CD14-positive monocyte (primary cell): ENCODE measurements at regions not wholly inside any gene's neighbourhood (a gene's known extent, or its start where the extent isn't known, plus 50 kb on each side); places are given as distances from the start of the nearest gene placed in this dataset.

Experiments used
- DNase-seq, 3 donors: peaks; one replicate each; pipeline ENCODE4 v3.0.0-alpha.2; 2011 to 2022
- H2AFZ ChIP-seq: 2 replicates; pipeline ENCODE4 v1.6.0; 2012; ENCODE audit warnings: mild to moderate bottlenecking, low read depth, low read length, inconsistent platforms; ENCODE audit not compliant: insufficient read depth, poor library complexity, severe bottlenecking
- H3K27ac ChIP-seq, 2 donors: 1 replicate in 1 of 2; 2 replicates in 1 of 2; pipeline ENCODE4 v1.5.1; 2012 to 2013; ENCODE audit warnings: low read length in 2 of 2, control low read depth in 1 of 2, inconsistent platforms in 1 of 2, low read depth in 1 of 2, mild to moderate bottlenecking in 1 of 2
- H3K27me3 ChIP-seq, 2 donors: one replicate each; pipeline versions ENCODE4 v1.6.0 to v1.6.1; 2011 to 2013; ENCODE audit warnings: low read length in 2 of 2; ENCODE audit not compliant: control insufficient read depth in 2 of 2, insufficient read depth in 2 of 2
- H3K36me3 ChIP-seq, 2 donors: replicated peaks in 1 of 2; 1 replicate in 1 of 2; 2 replicates in 1 of 2; pipeline versions ENCODE4 v1.5.1 to v1.6.1; 2012 to 2013; ENCODE audit warnings: low read length in 2 of 2, control low read depth in 1 of 2, inconsistent platforms in 1 of 2, mild to moderate bottlenecking in 1 of 2; ENCODE audit not compliant: insufficient read depth in 2 of 2, control insufficient read depth in 1 of 2
- H3K4me1 ChIP-seq, 2 donors: 1 replicate in 1 of 2; 2 replicates in 1 of 2; pipeline versions ENCODE4 v1.5.1 to v1.6.1; 2012 to 2013; ENCODE audit warnings: low read length in 2 of 2, control low read depth in 1 of 2, inconsistent platforms in 1 of 2, mild to moderate bottlenecking in 1 of 2, moderate library complexity in 1 of 2; ENCODE audit not compliant: insufficient read depth in 2 of 2, control insufficient read depth in 1 of 2
- H3K4me2 ChIP-seq: replicated peaks from 2 replicates; pipeline ENCODE3; 2012; ENCODE audit warnings: low read length, moderate library complexity, mild to moderate bottlenecking; ENCODE audit not compliant: poor library complexity, severe bottlenecking; ENCODE audit errors: extremely low read depth
- H3K4me3 ChIP-seq, 3 experiments: fragments of 200-600 bp in 1 of 3; sonication (generic) in 1 of 3; replicated peaks in 1 of 3; 1 replicate in 2 of 3; 2 replicates in 1 of 3; pipeline ENCODE4 v1.5.1; 2011 to 2013; ENCODE audit warnings: low read length in 3 of 3, mild to moderate bottlenecking in 3 of 3, control low read depth in 2 of 3, low read depth in 2 of 3, inconsistent platforms in 1 of 3, moderate library complexity in 1 of 3
- H3K79me2 ChIP-seq: 2 replicates; pipeline ENCODE4 v1.6.0; 2012; ENCODE audit warnings: mild to moderate bottlenecking, control low read depth, inconsistent platforms, low read length, moderate library complexity; ENCODE audit not compliant: insufficient read depth
- H3K9ac ChIP-seq: 2 replicates; pipeline ENCODE4 v1.6.0; 2017; ENCODE audit warnings: low read length, mild to moderate bottlenecking; ENCODE audit not compliant: insufficient read depth, poor library complexity, severe bottlenecking
- H3K9me3 ChIP-seq, 2 donors: replicated peaks in 1 of 2; 1 replicate in 1 of 2; 2 replicates in 1 of 2; pipeline versions ENCODE4 v1.5.1 to v1.6.1; 2012 to 2013; ENCODE audit warnings: low read length in 2 of 2, control low read depth in 1 of 2; ENCODE audit not compliant: control insufficient read depth in 1 of 2, insufficient read depth in 1 of 2
- H4K20me1 ChIP-seq: 2 replicates; pipeline ENCODE4 v1.6.0; 2012; ENCODE audit warnings: mild to moderate bottlenecking, low read length, control low read depth, moderate library complexity; ENCODE audit not compliant: insufficient read depth
- H3K27ac Mint-ChIP-seq, 7 donors: one replicate each; pipeline ENCODE4 v1.8.0; 2020; ENCODE audit warnings: mild to moderate bottlenecking in 7 of 7, mixed read lengths in 7 of 7, moderate library complexity in 6 of 7, inconsistent platforms in 2 of 7
- H3K27me3 Mint-ChIP-seq, 3 donors: one replicate each; pipeline ENCODE4 v1.8.0; 2021 to 2022; ENCODE audit warnings: low read depth in 3 of 3, mild to moderate bottlenecking in 3 of 3, mixed read lengths in 3 of 3, moderate library complexity in 3 of 3, inconsistent platforms in 1 of 3
- H3K36me3 Mint-ChIP-seq, 2 donors: one replicate each; pipeline ENCODE4 v1.8.0; 2020; ENCODE audit warnings: mixed read lengths in 2 of 2, inconsistent platforms in 1 of 2, mild to moderate bottlenecking in 1 of 2
- H3K4me1 Mint-ChIP-seq: one replicate; pipeline ENCODE4 v1.8.0; 2020; ENCODE audit warnings: mild to moderate bottlenecking, mixed read lengths
- H3K4me3 Mint-ChIP-seq, 2 donors: one replicate each; pipeline ENCODE4 v1.8.0; 2020; ENCODE audit warnings: mild to moderate bottlenecking in 2 of 2, mixed read lengths in 2 of 2, moderate library complexity in 1 of 2
- H3K9me3 Mint-ChIP-seq, 7 donors: one replicate each; pipeline ENCODE4 v1.8.0; 2020 to 2022; ENCODE audit warnings: mixed read lengths in 7 of 7, mild to moderate bottlenecking in 6 of 7, moderate library complexity in 6 of 7, inconsistent platforms in 2 of 7
- CTCF ChIP-seq: fragments of 200-600 bp; IDR thresholded peaks from one replicate; pipeline ENCODE4 v1.8.0; 2022; ENCODE audit warnings: antibody characterized with exemption, mild to moderate bottlenecking
- WGBS: methylation state at CpG from one replicate; pipeline ENCODE4 v1.1.5; 2013; ENCODE audit warnings: missing lambda C conversion rate; ENCODE audit not compliant: insufficient coverage; 5-methylcytosine and 5-hydroxymethylcytosine counted together
- intact Hi-C, 2 donors: fragments of 100-400 bp; cut with micrococcal nuclease; formaldehyde crosslinking; loops; one replicate each; pipeline versions ENCODE4 v1.15.0 to v1.15.1; 2023

GRCh38 chr1:82181846-82182245, 381.1 kb downstream of the ADGRL2 start:
- Mint-ChIP-seq H3K27ac (no peak overlapping the region), H3K27me3 (no peaks in the 10 kb centered on the region), H3K4me1 (no peaks in the 10 kb centered on the region), H3K9me3 (peaks cover 0 to 6% (median 2%) of the 10 kb centered on the region in 7 donors), H3K36me3 (no peaks in the 10 kb centered on the region), H3K4me3 (no peak overlapping the region)
- no peaks in the 10 kb centered on the region for H4K20me1 ChIP-seq
- no peak overlapping the region for H3K9ac ChIP-seq
- H3K36me3 ChIP-seq: no peaks in the 10 kb centered on the region
- no peak overlapping the region for H2AFZ ChIP-seq
- H3K4me3 ChIP-seq: no peak overlapping the region
- H3K9me3 ChIP-seq: no peaks in the 10 kb centered on the region
- whole genome bisulfite sequencing: no CpG with 5 or more reads among the region's 1 CpG
- no peaks in the 10 kb centered on the region for H3K4me1 ChIP-seq
- no peaks in the 10 kb centered on the region for H3K79me2 ChIP-seq
- H3K27me3 ChIP-seq: no peaks in the 10 kb centered on the region
- no peak overlapping the region for H3K27ac ChIP-seq
- intact Hi-C loops: no loop called here
- no peak overlapping the region for H3K4me2 ChIP-seq
- DNase-seq: no peak
- no peak for TF ChIP-seq CTCF

- no peaks in the 10 kb centered on the region for H3K27me3 Mint-ChIP-seq
- no peak overlapping the region for H3K4me2 ChIP-seq
- no peaks in the 10 kb centered on the region for H3K27me3 ChIP-seq
- no peaks in the 10 kb centered on the region for H3K79me2 ChIP-seq
- H3K27ac ChIP-seq: no peak overlapping the region
- H3K9me3 Mint-ChIP-seq: peaks cover 0 to 6% (median 2%) of the 10 kb centered on the region in 7 donors
- no peak overlapping the region for H3K9ac ChIP-seq
- TF ChIP-seq CTCF: no peak
- intact Hi-C loops: no loop called here
- no peak overlapping the region for H3K4me3 ChIP-seq
- no peak overlapping the region for H2AFZ ChIP-seq
- no peaks in the 10 kb centered on the region for H3K4me1 Mint-ChIP-seq
- H4K20me1 ChIP-seq: no peaks in the 10 kb centered on the region
- no peaks in the 10 kb centered on the region for H3K36me3 ChIP-seq
- no peak overlapping the region for H3K4me3 Mint-ChIP-seq
- DNase-seq: no peak
- H3K4me1 ChIP-seq: no peaks in the 10 kb centered on the region
- H3K9me3 ChIP-seq: no peaks in the 10 kb centered on the region
- H3K36me3 Mint-ChIP-seq: no peaks in the 10 kb centered on the region
- H3K27ac Mint-ChIP-seq: no peak overlapping the region
Measured at GRCh38 chr1:82179131-82179530, 378.4 kb downstream of the ADGRL2 start.
